ENCODE measurements at regions not wholly inside any gene's neighbourhood (a gene's known extent, or its start where the extent isn't known, plus 50 kb on each side); places are given as distances from the start of the nearest gene placed in this dataset.
A peak's percentile ranks its signal among the peaks of the same experiment; 100 is the strongest.

DNA sequence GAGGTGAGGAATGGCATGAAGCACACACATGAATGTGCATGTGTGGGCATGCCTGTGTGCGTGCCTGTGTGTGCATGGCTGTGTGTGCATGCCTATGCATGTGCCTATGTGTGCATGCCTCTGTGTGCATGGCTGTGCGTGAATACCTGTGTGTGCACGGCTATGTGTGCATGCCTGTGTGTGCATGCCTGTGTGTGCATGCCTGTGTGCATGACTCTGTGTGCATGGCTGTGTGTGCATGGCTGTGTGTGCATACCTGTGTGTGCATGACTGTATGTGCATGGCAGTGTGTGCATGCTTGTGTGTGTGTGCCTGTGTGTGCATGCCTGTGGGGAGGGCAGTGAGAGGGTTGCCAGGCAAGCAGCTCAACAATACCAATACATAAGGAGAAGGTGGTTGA, 276.5 kb upstream of the ERCC4 start:
- 89 to 100% methylated on average over 3 of the region's 3 CpGs for WGBS, 2 experiments (ENCODE audit: insufficient coverage in 2 of 2)
- H3K4me1 ChIP-seq (ENCODE audit: control insufficient read depth, insufficient read depth, low read length, poor library complexity, severe bottlenecking), result no peaks in the 10 kb centered on the region
- H3K27ac ChIP-seq (ENCODE audit: low read depth, low read length, severe bottlenecking), result no peak overlapping the region
- H3K4me3 ChIP-seq (ENCODE audit: extremely low read depth, insufficient read depth, low read length, poor library complexity, severe bottlenecking), result no peak overlapping the region
- no peaks in the 10 kb centered on the region for H3K36me3 ChIP-seq (ENCODE audit: control insufficient read depth, insufficient read depth, low read length)
- H3K9me3 ChIP-seq (ENCODE audit: control insufficient read depth, low read length), result no peaks in the 10 kb centered on the region

DNA sequence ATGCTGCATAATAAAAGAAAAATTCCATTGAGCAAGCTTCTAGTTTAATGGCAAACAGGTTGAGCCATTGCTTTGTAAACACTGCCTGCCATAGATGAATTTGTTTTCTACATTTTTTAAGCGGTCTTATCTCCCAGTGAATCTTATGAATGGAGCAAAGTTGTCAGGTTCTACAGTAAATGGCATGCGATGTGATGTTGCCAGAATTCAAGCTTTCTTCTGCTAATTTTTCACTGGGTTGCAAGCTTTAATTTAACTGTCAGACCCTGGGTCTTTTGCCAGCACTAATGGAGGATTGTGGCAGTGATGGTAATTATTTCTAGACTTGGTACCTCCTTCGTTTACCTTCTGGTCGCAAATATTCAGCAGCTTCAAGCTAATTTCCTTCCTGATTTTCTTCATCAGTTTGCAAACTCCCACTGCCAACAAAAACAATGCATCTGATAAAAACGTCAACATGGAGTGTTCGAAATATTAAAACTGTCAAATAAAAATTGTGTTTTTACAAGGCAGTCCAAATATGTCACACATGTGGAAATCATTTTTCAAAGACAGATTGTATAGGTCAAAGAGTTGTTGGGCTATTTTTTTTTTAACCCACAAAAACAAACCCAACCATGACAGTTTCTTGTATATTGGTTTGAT, 274.2 kb upstream of the ERCC4 start:
- Histone ChIP-seq H3K9me3 (ENCODE audit: control insufficient read depth, low read length) (no peaks in the 10 kb centered on the region), H3K4me1 (ENCODE audit: control insufficient read depth, insufficient read depth, low read length, poor library complexity, severe bottlenecking) (no peaks in the 10 kb centered on the region), H3K4me3 (ENCODE audit: extremely low read depth, insufficient read depth, low read length, poor library complexity, severe bottlenecking) (no peak overlapping the region), H3K27ac (ENCODE audit: low read depth, low read length, severe bottlenecking) (no peak overlapping the region), H3K36me3 (ENCODE audit: control insufficient read depth, insufficient read depth, low read length) (no peaks in the 10 kb centered on the region)
- WGBS, 2 experiments (ENCODE audit: insufficient coverage in 2 of 2), result 67 to 89% methylated on average over 2 to 3 of the region's 6 CpGs

DNA sequence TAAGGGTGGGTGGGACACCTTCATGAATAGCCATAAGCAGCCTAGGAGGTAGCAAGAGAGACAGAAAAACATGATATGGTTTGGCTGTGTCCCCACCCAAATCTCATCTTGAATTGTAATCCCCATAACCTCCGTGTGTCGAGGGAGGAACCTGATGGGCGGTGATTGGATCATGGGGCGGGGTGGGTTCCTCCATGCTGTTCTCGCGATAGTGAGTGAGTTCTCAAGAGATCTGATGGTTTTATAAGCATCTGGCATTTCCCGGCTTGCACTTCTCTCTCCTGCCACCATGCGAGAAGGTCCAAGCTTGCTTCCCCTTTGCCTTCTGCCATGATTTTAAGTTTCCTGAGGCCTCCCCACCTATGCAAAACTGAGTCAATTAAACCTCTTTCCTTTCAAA, 259.1 kb upstream of the ERCC4 start:
- 91 to 97% methylated on average over 6 to 8 of the region's 8 CpGs for whole genome bisulfite sequencing, 2 experiments (ENCODE audit: insufficient coverage in 2 of 2)
- no peak overlapping the region for H3K27ac ChIP-seq (ENCODE audit: low read depth, low read length, severe bottlenecking)

DNA sequence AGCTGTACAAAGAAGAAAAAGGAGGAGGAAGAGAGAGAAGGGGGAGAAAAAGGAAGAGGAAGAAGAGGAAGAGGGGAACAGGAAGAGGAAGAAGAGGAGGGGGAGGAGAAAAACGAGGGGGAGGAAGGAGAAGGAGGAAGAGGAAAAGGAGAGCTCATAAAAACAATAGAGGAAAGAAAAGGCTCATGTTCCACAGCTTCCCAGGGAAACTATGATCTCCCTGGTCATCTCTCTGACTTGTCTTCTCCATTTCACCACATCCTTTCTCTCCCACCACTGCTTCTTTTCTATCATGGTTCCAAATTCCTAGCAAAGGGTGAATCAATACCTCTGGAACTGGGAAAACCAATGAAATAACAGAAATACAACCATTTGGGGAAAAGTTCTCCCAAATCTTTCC, 254.1 kb upstream of the ERCC4 start:
- WGBS, 2 experiments (ENCODE audit: insufficient coverage in 2 of 2), result 86 to 100% methylated on average over 1 of the region's 1 CpG
- no peaks in the 10 kb centered on the region for H3K36me3 ChIP-seq (ENCODE audit: control insufficient read depth, insufficient read depth, low read length)
- no peaks in the 10 kb centered on the region for H3K4me1 ChIP-seq (ENCODE audit: control insufficient read depth, insufficient read depth, low read length, poor library complexity, severe bottlenecking)
- H3K9me3 ChIP-seq (ENCODE audit: control insufficient read depth, low read length), result no peaks in the 10 kb centered on the region
- H3K4me3 ChIP-seq (ENCODE audit: extremely low read depth, insufficient read depth, low read length, poor library complexity, severe bottlenecking), result no peak overlapping the region
- H3K27ac ChIP-seq (ENCODE audit: low read depth, low read length, severe bottlenecking), result no peak overlapping the region

More for the DNA sequence above, 259.1 kb upstream of the ERCC4 start:
- no peaks in the 10 kb centered on the region for H3K9me3 ChIP-seq (ENCODE audit: control insufficient read depth, low read length)
- H3K4me3 ChIP-seq (ENCODE audit: extremely low read depth, insufficient read depth, low read length, poor library complexity, severe bottlenecking), result no peak overlapping the region
- H3K4me1 ChIP-seq (ENCODE audit: control insufficient read depth, insufficient read depth, low read length, poor library complexity, severe bottlenecking), result no peaks in the 10 kb centered on the region
- no peaks in the 10 kb centered on the region for H3K36me3 ChIP-seq (ENCODE audit: control insufficient read depth, insufficient read depth, low read length)

DNA sequence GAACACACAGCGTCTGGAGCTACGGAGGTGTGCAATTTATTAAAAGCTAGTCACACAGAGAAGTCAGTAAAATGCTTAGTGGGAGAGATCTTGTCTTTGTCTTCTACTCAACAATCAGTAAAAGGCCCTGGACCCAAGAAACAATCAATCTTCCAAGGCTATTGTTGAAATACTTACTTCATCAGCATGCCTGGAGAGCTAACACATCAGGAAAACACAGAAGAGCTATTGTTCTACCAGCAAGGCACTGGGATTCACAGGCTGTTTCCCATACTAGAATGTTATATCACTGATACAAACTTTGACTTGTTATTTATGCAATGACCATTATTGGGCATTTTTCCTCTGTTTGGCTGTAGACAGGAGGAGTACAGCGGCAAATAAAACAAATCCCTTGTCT, 247.8 kb upstream of the ERCC4 start:
- no peak overlapping the region for H3K4me3 ChIP-seq (ENCODE audit: extremely low read depth, insufficient read depth, low read length, poor library complexity, severe bottlenecking)
- peak overlapping the region; percentile 26 for H3K27ac ChIP-seq (ENCODE audit: low read depth, low read length, severe bottlenecking)
- H3K9me3 ChIP-seq (ENCODE audit: control insufficient read depth, low read length), result no peaks in the 10 kb centered on the region
- no peaks in the 10 kb centered on the region for H3K4me1 ChIP-seq (ENCODE audit: control insufficient read depth, insufficient read depth, low read length, poor library complexity, severe bottlenecking)
- WGBS, 2 experiments (ENCODE audit: insufficient coverage in 2 of 2), result no CpG with 5 or more reads among the region's 3 CpGs
- H3K36me3 ChIP-seq (ENCODE audit: control insufficient read depth, insufficient read depth, low read length), result no peaks in the 10 kb centered on the region

DNA sequence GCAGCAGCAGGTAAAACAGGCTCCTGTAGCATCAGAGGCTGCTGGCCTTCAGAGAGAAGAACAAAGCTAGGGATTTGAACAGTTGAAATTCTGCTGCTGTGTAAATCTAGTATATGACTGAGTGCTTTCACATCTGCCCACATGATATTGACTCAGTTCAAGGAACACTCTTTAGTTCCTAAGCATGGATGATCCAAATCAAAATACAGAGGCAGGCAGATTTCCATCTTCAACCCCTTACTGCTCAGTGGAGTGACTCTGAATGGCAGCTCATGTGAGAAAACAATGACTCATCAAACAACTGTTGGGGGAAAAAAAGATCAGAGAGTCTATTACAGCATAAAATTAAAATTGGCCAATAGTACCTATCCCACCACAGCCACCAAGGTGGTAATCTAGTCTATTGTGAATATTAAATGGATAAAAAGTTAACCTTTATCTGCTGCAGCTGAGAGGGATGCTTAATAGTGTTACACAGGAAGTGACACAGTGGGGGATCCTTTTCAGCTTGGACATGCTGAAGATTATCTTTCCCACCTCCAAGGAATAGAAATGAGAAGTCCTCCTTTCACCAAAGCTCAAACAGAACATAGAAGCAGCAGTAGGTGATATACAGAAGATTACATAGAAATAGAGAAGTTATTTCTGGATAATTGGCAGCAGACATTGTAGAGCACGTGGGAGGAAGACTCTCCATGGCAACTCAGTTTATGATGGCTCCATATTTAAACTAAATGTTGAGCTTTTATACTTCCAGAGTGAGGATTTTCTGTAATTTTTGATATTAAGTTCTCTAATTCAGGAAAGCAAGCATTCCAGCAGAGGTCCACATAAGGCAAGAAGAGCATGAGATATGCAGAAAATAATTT, 239.7 kb upstream of the ERCC4 start:
- Histone ChIP-seq H3K4me1 (ENCODE audit: control insufficient read depth, insufficient read depth, low read length, poor library complexity, severe bottlenecking) (peaks cover 2% of the 10 kb centered on the region), H3K9me3 (ENCODE audit: control insufficient read depth, low read length) (no peaks in the 10 kb centered on the region), H3K4me3 (ENCODE audit: extremely low read depth, insufficient read depth, low read length, poor library complexity, severe bottlenecking) (no peak overlapping the region), H3K27ac (ENCODE audit: low read depth, low read length, severe bottlenecking) (no peak overlapping the region), H3K36me3 (ENCODE audit: control insufficient read depth, insufficient read depth, low read length) (no peaks in the 10 kb centered on the region)
- WGBS, 2 experiments (ENCODE audit: insufficient coverage in 2 of 2), result no CpG with 5 or more reads among the region's 1 CpG

DNA sequence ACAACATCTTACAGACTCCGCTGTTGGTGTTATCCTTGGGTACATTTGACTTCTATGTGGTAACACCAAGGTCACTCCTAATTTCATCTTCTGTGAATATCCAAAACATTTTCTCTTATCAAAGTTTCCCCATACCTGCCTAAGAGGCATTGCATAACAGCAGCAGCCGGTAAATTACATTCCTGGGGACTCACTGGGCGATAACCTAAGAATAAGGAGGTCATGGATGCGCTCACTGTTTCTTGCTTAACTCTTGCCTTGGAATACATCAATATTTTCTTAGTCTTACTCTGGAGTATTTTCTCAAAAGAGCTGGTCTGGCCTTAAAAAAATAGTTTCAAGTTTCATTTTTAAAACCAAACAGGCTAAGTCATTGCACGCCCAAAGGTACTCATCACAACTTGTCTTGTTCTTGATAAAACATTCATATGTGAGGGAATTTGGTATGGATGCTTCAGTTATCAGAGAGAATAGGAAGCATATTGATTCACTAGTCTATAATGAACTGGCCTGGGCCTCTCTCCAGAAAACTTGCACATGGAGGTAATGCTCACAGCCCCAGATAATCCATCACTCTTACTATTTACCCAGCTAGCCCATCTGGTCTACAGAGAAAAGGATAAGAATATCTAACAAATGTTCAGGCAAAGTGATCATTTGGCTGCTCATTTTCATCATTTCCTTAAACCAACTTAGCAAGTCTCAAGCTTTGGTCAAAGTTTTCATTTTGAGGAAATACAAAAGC, 235.0 kb upstream of the ERCC4 start:
- WGBS, 2 experiments (ENCODE audit: insufficient coverage in 2 of 2), result 83 to 96% methylated on average over 3 to 4 of the region's 5 CpGs
- no peak overlapping the region for H3K4me3 ChIP-seq (ENCODE audit: extremely low read depth, insufficient read depth, low read length, poor library complexity, severe bottlenecking)
- no peaks in the 10 kb centered on the region for H3K9me3 ChIP-seq (ENCODE audit: control insufficient read depth, low read length)

DNA sequence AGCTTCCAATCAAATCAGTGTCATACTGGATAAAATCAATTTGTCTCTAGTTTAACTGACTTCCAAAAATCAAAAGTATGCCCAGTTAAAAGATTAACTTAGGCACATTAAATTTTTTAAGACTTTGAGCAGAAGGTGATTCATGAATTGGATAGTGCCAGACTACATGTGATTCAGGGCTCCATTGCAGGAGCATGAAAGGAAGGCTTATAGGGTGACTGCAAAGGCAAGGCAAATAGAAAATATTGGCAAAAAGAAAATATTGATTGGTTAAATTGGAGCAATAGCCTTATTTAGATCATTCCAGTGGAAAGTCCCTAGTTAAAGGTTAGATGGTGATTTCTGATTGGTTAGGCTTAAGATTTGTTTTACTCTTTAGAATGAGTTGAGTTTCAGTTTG, 223.9 kb upstream of the ERCC4 start:
- Histone ChIP-seq H3K27ac (ENCODE audit: low read depth, low read length, severe bottlenecking) (no peak overlapping the region), H3K36me3 (ENCODE audit: control insufficient read depth, insufficient read depth, low read length) (no peaks in the 10 kb centered on the region), H3K4me3 (ENCODE audit: extremely low read depth, insufficient read depth, low read length, poor library complexity, severe bottlenecking) (no peak overlapping the region), H3K4me1 (ENCODE audit: control insufficient read depth, insufficient read depth, low read length, poor library complexity, severe bottlenecking) (no peaks in the 10 kb centered on the region), H3K9me3 (ENCODE audit: control insufficient read depth, low read length) (peaks cover 15% of the 10 kb centered on the region)

More for the DNA sequence above, 235.0 kb upstream of the ERCC4 start:
- peaks cover 2% of the 10 kb centered on the region for H3K4me1 ChIP-seq (ENCODE audit: control insufficient read depth, insufficient read depth, low read length, poor library complexity, severe bottlenecking)
- no peak overlapping the region for H3K27ac ChIP-seq (ENCODE audit: low read depth, low read length, severe bottlenecking)
- H3K36me3 ChIP-seq (ENCODE audit: control insufficient read depth, insufficient read depth, low read length), result no peaks in the 10 kb centered on the region

DNA sequence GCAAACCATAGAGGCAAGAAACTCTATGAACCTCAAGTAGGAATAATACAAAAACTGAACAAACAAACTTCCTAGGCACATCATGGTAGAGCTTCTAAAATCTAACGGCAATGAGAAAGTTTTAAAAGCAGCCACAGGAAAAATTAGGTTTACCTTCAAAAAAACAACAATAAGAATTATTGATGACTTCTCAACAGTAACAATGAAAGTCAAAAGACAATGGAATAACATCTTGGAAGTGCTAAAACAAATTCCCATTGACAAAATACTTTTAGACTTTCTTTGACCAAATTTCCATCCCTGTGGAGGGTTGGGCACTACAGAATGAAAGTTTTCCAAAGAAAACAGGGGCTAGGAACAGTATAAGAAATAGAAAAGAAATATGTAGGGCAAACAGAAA, 222.9 kb upstream of the ERCC4 start:
- Histone ChIP-seq H3K9me3 (ENCODE audit: control insufficient read depth, low read length) (peaks cover 15% of the 10 kb centered on the region), H3K4me1 (ENCODE audit: control insufficient read depth, insufficient read depth, low read length, poor library complexity, severe bottlenecking) (no peaks in the 10 kb centered on the region), H3K27ac (ENCODE audit: low read depth, low read length, severe bottlenecking) (no peak overlapping the region), H3K4me3 (ENCODE audit: extremely low read depth, insufficient read depth, low read length, poor library complexity, severe bottlenecking) (no peak overlapping the region), H3K36me3 (ENCODE audit: control insufficient read depth, insufficient read depth, low read length) (no peaks in the 10 kb centered on the region)
- no CpG with 5 or more reads among the region's 1 CpG for WGBS, 2 experiments (ENCODE audit: insufficient coverage in 2 of 2)

DNA sequence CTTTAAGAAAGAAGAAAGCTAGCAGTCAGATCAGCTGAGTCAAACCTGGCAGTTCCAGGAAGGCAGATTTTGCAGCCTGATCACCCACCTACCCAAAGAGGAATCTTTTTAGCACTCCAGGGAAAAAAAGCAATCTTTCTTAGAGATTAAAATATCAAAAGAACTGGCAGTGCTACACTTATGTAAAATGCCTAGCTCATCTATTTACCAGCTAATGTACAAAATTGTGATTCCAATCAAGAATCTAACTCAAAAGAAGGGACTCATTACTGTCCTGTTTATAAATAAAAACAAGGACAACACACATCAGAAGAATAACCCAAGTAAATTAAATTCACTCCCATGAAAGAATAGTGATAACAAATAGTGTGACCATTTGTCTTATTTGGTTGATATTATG, 222.4 kb upstream of the ERCC4 start:
- Histone ChIP-seq H3K9me3 (ENCODE audit: control insufficient read depth, low read length) (peaks cover 11% of the 10 kb centered on the region), H3K4me3 (ENCODE audit: extremely low read depth, insufficient read depth, low read length, poor library complexity, severe bottlenecking) (no peak overlapping the region), H3K4me1 (ENCODE audit: control insufficient read depth, insufficient read depth, low read length, poor library complexity, severe bottlenecking) (no peaks in the 10 kb centered on the region), H3K36me3 (ENCODE audit: control insufficient read depth, insufficient read depth, low read length) (no peaks in the 10 kb centered on the region), H3K27ac (ENCODE audit: low read depth, low read length, severe bottlenecking) (no peak overlapping the region)

DNA sequence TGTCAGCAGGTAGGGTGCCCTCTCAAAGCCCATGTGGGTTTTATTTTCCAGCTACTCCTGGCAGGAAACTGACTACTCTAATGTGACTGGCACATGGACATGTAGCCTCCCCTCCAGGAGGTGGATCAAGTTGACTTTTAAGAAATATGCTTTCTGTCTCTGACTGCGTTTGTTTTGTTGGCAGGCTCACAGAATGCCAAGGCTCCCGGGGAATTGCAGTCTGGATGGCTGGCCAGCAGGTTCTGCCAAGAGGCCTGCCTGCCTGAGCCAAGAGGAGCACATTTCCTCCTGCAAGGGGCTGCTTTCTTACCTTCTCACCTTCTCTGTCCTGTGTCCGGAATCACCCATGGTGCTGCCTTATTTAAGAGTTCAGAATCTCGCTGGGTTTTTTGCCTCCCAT, 217.3 kb upstream of the ERCC4 start:
- H3K4me3 ChIP-seq (ENCODE audit: extremely low read depth, insufficient read depth, low read length, poor library complexity, severe bottlenecking), result no peak overlapping the region
- no peak overlapping the region for H3K27ac ChIP-seq (ENCODE audit: low read depth, low read length, severe bottlenecking)
- no peaks in the 10 kb centered on the region for H3K36me3 ChIP-seq (ENCODE audit: control insufficient read depth, insufficient read depth, low read length)
- WGBS, 2 experiments (ENCODE audit: insufficient coverage in 2 of 2), result 84 to 96% methylated on average over 2 to 3 of the region's 4 CpGs
- no peaks in the 10 kb centered on the region for H3K4me1 ChIP-seq (ENCODE audit: control insufficient read depth, insufficient read depth, low read length, poor library complexity, severe bottlenecking)
- peaks cover 3% of the 10 kb centered on the region for H3K9me3 ChIP-seq (ENCODE audit: control insufficient read depth, low read length)
